ENCODE measurements at regions not wholly inside any gene's neighbourhood (a gene's known extent, or its start where the extent isn't known, plus 50 kb on each side); places are given as distances from the start of the nearest gene placed in this dataset.

DNA sequence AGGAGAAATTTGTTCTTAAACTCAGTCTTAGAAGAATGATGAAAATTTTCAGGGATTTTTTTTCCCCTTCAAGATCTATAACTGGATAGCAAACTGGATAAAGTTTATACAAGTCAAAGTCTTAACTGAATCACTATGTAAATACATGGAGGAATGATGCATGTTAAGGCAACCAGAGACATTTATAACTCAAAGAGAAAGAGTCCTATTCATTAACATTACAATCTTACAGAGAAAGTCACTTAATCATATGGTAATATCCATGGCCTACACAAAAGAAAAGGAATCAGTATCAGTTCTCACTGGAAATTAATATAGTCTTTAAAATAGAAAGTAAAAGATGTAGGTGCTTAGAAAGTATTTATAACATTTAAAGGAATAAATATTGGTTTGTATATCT lies 869.1 kb downstream of the TBL1XR1 start:
- no peak for TF ChIP-seq JUN (CRISPR knock-in tag; IDR thresholded peaks at IDR 0.05)
- TF ChIP-seq, protein P1, sequence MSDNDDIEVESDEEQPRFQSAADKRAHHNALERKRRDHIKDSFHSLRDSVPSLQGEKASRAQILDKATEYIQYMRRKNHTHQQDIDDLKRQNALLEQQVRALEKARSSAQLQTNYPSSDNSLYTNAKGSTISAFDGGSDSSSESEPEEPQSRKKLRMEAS (CRISPR knock-in tag; IDR thresholded peaks at IDR 0.05): no peak
- TF ChIP-seq, protein P2, sequence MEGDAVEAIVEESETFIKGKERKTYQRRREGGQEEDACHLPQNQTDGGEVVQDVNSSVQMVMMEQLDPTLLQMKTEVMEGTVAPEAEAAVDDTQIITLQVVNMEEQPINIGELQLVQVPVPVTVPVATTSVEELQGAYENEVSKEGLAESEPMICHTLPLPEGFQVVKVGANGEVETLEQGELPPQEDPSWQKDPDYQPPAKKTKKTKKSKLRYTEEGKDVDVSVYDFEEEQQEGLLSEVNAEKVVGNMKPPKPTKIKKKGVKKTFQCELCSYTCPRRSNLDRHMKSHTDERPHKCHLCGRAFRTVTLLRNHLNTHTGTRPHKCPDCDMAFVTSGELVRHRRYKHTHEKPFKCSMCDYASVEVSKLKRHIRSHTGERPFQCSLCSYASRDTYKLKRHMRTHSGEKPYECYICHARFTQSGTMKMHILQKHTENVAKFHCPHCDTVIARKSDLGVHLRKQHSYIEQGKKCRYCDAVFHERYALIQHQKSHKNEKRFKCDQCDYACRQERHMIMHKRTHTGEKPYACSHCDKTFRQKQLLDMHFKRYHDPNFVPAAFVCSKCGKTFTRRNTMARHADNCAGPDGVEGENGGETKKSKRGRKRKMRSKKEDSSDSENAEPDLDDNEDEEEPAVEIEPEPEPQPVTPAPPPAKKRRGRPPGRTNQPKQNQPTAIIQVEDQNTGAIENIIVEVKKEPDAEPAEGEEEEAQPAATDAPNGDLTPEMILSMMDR (IDR thresholded peaks at IDR 0.05): no peak

Data from WTC11 (cell line).